ENCODE measurements at regions not wholly inside any gene's neighbourhood (a gene's known extent, or its start where the extent isn't known, plus 50 kb on each side); places are given as distances from the start of the nearest gene placed in this dataset.
"Not testable (repeated sequence)": the region's sequence is repeated elsewhere in the genome, so short reads cannot be mapped to it uniquely, and the experiment has no call there.

- H3K27ac ChIP-seq (ENCODE audit: low read depth, low read length) = no peak overlapping the region
- no peaks in the 10 kb centered on the region for H3K36me3 ChIP-seq (ENCODE audit: control insufficient read depth in 3 of 3, insufficient read depth in 3 of 3, low read length in 3 of 3)
- no peaks in the 10 kb centered on the region for H3K4me1 ChIP-seq (ENCODE audit: control insufficient read depth in 3 of 3, insufficient read depth in 3 of 3, low read length in 3 of 3)
- no peaks in the 10 kb centered on the region for H3K27me3 ChIP-seq (ENCODE audit: control insufficient read depth in 3 of 3, insufficient read depth in 3 of 3, low read length in 3 of 3)
- no peak overlapping the region for H3K9ac ChIP-seq (ENCODE audit: low read depth in 1 of 3, low read length in 3 of 3)
- H3K4me3 ChIP-seq (ENCODE audit: low read length in 3 of 3) = no peak overlapping the region
- no peaks in the 10 kb centered on the region for H3K9me3 ChIP-seq (ENCODE audit: control insufficient read depth in 3 of 3, low read length in 3 of 3)
These were observed 886.2 kb upstream of the NRXN1 start for GRCh38 chr2:51918113-51918512.

DNA sequence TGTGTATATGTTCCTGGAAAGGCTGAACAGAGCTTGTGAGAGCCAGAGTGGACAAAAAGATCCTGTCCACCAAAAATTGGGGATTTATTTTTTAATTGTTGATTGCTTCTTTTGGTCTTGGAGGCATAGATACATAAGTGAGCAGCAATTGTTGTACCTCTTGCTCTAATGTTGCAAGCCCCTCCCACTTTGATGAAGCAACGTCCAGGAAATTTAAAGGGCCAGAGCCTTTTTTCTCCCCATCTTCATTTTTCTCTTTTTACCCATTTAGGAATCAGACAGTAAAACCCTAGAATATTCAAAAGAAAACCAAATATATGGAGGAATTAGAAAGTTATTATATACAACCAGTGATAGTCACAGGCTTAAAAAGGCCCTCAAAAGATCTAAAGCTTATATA lies 871.8 kb upstream of the NRXN1 start:
- H3K9me3 ChIP-seq (ENCODE audit: control insufficient read depth in 3 of 3, low read length in 3 of 3) = no peaks in the 10 kb centered on the region
- H3K36me3 ChIP-seq (ENCODE audit: control insufficient read depth in 3 of 3, insufficient read depth in 3 of 3, low read length in 3 of 3) = no peaks in the 10 kb centered on the region
- H3K27ac ChIP-seq (ENCODE audit: low read depth, low read length) = no peak overlapping the region
- H3K9ac ChIP-seq (ENCODE audit: low read depth in 1 of 3, low read length in 3 of 3) = no peak overlapping the region
- H3K4me3 ChIP-seq (ENCODE audit: low read length in 3 of 3) = no peak overlapping the region
- H3K27me3 ChIP-seq (ENCODE audit: control insufficient read depth in 3 of 3, insufficient read depth in 3 of 3, low read length in 3 of 3) = no peaks in the 10 kb centered on the region
- H3K4me1 ChIP-seq (ENCODE audit: control insufficient read depth in 3 of 3, insufficient read depth in 3 of 3, low read length in 3 of 3) = no peaks in the 10 kb centered on the region

DNA sequence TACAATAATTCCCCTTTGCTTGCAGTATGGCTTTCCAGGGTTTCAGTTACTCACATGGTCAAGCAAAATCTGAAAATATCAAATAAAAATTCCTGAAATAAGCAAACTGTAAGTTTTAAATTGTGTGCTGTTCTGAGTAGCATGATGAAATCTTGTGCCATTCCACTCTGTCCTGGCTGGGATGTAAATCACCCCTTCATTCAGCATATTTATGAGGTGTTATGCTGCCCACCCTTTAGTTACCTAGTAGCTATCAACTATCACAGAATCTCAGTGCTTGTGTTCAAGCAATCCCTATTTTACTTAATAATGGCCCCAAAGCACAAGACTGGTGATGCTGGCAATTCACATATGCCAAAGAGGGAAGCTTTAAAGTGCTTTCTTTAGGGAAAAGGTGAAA lies 867.7 kb upstream of the NRXN1 start:
- H3K36me3 ChIP-seq (ENCODE audit: control insufficient read depth in 3 of 3, insufficient read depth in 3 of 3, low read length in 3 of 3) = no peaks in the 10 kb centered on the region
- no peaks in the 10 kb centered on the region for H3K4me1 ChIP-seq (ENCODE audit: control insufficient read depth in 3 of 3, insufficient read depth in 3 of 3, low read length in 3 of 3)
- no peaks in the 10 kb centered on the region for H3K9me3 ChIP-seq (ENCODE audit: control insufficient read depth in 3 of 3, low read length in 3 of 3)
- H3K4me3 ChIP-seq (ENCODE audit: low read length in 3 of 3) = no peak overlapping the region
- no peak overlapping the region for H3K9ac ChIP-seq (ENCODE audit: low read depth in 1 of 3, low read length in 3 of 3)
- H3K27ac ChIP-seq (ENCODE audit: low read depth, low read length) = no peak overlapping the region
- H3K27me3 ChIP-seq (ENCODE audit: control insufficient read depth in 3 of 3, insufficient read depth in 3 of 3, low read length in 3 of 3) = no peaks in the 10 kb centered on the region

- not testable (repeated sequence) for H3K36me3 ChIP-seq (ENCODE audit: control insufficient read depth in 3 of 3, insufficient read depth in 3 of 3, low read length in 3 of 3); H3K4me3 ChIP-seq (ENCODE audit: low read length in 3 of 3); H3K4me1 ChIP-seq (ENCODE audit: control insufficient read depth in 3 of 3, insufficient read depth in 3 of 3, low read length in 3 of 3); H3K9ac ChIP-seq (ENCODE audit: low read depth in 1 of 3, low read length in 3 of 3); H3K27me3 ChIP-seq (ENCODE audit: control insufficient read depth in 3 of 3, insufficient read depth in 3 of 3, low read length in 3 of 3); H3K9me3 ChIP-seq (ENCODE audit: control insufficient read depth in 3 of 3, low read length in 3 of 3); H3K27ac ChIP-seq (ENCODE audit: low read depth, low read length)
These were observed 862.7 kb upstream of the NRXN1 start for GRCh38 chr2:51894584-51894983.

GRCh38 chr2:51888120-51888519 lies 856.2 kb upstream of the NRXN1 start:
- Histone ChIP-seq H3K4me1 (ENCODE audit: control insufficient read depth in 3 of 3, insufficient read depth in 3 of 3, low read length in 3 of 3) (no peaks in the 10 kb centered on the region), H3K4me3 (ENCODE audit: low read length in 3 of 3) (no peak overlapping the region), H3K27me3 (ENCODE audit: control insufficient read depth in 3 of 3, insufficient read depth in 3 of 3, low read length in 3 of 3) (no peaks in the 10 kb centered on the region), H3K36me3 (ENCODE audit: control insufficient read depth in 3 of 3, insufficient read depth in 3 of 3, low read length in 3 of 3) (no peaks in the 10 kb centered on the region), H3K9ac (ENCODE audit: low read depth in 1 of 3, low read length in 3 of 3) (no peak overlapping the region), H3K27ac (ENCODE audit: low read depth, low read length) (no peak overlapping the region), H3K9me3 (ENCODE audit: control insufficient read depth in 3 of 3, low read length in 3 of 3) (no peaks in the 10 kb centered on the region)

GRCh38 chr2:51881673-51882072 lies 849.7 kb upstream of the NRXN1 start:
- Histone ChIP-seq H3K36me3 (ENCODE audit: control insufficient read depth in 3 of 3, insufficient read depth in 3 of 3, low read length in 3 of 3) (no peaks in the 10 kb centered on the region), H3K9ac (ENCODE audit: low read depth in 1 of 3, low read length in 3 of 3) (no peak overlapping the region), H3K9me3 (ENCODE audit: control insufficient read depth in 3 of 3, low read length in 3 of 3) (no peaks in the 10 kb centered on the region), H3K4me3 (ENCODE audit: low read length in 3 of 3) (no peak overlapping the region), H3K27me3 (ENCODE audit: control insufficient read depth in 3 of 3, insufficient read depth in 3 of 3, low read length in 3 of 3) (no peaks in the 10 kb centered on the region), H3K27ac (ENCODE audit: low read depth, low read length) (no peak overlapping the region), H3K4me1 (ENCODE audit: control insufficient read depth in 3 of 3, insufficient read depth in 3 of 3, low read length in 3 of 3) (no peaks in the 10 kb centered on the region)

DNA sequence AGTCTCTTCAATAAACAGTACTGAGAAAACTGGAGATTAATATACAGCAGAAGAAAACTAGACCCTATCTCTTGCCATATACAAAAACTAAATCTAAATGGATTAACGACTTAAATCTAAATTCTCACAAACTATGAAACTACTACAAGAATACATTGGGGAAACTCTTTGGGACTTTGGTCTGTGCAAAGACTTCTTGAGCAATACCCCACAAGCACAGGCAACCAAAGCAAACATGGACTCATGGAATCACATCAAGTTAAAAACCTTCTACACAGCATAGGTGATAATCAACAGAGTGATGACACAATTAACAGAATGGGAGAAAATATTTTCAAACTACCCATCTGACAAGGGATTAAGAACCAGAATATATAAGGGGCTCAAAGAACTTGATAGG lies 848.2 kb upstream of the NRXN1 start:
- Histone ChIP-seq H3K27ac (ENCODE audit: low read depth, low read length) (no peak overlapping the region), H3K9ac (ENCODE audit: low read depth in 1 of 3, low read length in 3 of 3) (no peak overlapping the region), H3K9me3 (ENCODE audit: control insufficient read depth in 3 of 3, low read length in 3 of 3) (peaks cover 0 to 3% (median 0%) of the 10 kb centered on the region in 3 donors), H3K4me1 (ENCODE audit: control insufficient read depth in 3 of 3, insufficient read depth in 3 of 3, low read length in 3 of 3) (no peaks in the 10 kb centered on the region), H3K27me3 (ENCODE audit: control insufficient read depth in 3 of 3, insufficient read depth in 3 of 3, low read length in 3 of 3) (no peaks in the 10 kb centered on the region), H3K36me3 (ENCODE audit: control insufficient read depth in 3 of 3, insufficient read depth in 3 of 3, low read length in 3 of 3) (no peaks in the 10 kb centered on the region), H3K4me3 (ENCODE audit: low read length in 3 of 3) (no peak overlapping the region)

DNA sequence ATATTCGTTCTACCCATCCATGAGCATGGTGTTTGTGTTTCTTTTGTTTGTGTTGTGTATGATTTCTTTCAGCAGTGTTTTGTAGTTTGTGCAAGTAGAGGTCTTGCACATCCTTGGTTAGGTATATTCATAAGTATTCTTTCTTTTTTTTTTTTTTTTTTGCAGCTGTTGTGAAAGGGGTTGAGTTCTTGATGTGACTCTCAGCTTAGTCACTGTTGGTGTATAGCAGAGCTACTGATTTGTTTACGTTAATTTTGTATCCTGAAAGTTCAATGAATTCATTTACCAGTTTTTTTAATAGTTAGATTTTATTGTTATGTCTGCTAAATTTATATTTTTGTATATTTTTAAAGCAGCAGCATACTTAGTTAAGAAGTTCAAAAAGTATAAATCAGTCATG lies 834.4 kb upstream of the NRXN1 start:
- Histone ChIP-seq H3K4me3 (ENCODE audit: low read length in 3 of 3) (no peak overlapping the region), H3K27me3 (ENCODE audit: control insufficient read depth in 3 of 3, insufficient read depth in 3 of 3, low read length in 3 of 3) (no peaks in the 10 kb centered on the region), H3K36me3 (ENCODE audit: control insufficient read depth in 3 of 3, insufficient read depth in 3 of 3, low read length in 3 of 3) (no peaks in the 10 kb centered on the region), H3K27ac (ENCODE audit: low read depth, low read length) (no peak overlapping the region), H3K9ac (ENCODE audit: low read depth in 1 of 3, low read length in 3 of 3) (no peak overlapping the region), H3K9me3 (ENCODE audit: control insufficient read depth in 3 of 3, low read length in 3 of 3) (no peaks in the 10 kb centered on the region), H3K4me1 (ENCODE audit: control insufficient read depth in 3 of 3, insufficient read depth in 3 of 3, low read length in 3 of 3) (no peaks in the 10 kb centered on the region)

DNA sequence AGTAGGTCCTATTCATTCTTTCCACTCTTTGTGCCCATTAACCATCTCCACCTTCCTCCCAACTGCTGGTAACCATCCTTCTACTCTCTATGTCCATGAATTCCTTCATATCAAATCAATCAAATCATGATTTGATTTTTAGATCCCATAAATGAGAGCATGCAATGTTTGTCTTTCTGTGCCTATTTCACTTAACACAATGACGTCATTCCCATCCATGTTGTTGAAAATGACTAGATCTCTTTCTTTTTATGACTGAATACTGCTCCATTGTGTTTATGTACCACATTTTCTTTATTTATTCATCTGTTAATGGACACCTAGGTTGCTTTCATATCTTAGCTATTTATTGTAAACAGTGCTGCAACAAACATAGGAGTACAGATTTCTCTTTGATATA lies 827.3 kb upstream of the NRXN1 start:
- H3K27ac ChIP-seq (ENCODE audit: low read depth, low read length) = no peak overlapping the region
- H3K27me3 ChIP-seq (ENCODE audit: control insufficient read depth in 3 of 3, insufficient read depth in 3 of 3, low read length in 3 of 3) = no peaks in the 10 kb centered on the region
- no peak overlapping the region for H3K9ac ChIP-seq (ENCODE audit: low read depth in 1 of 3, low read length in 3 of 3)
- no peaks in the 10 kb centered on the region for H3K36me3 ChIP-seq (ENCODE audit: control insufficient read depth in 3 of 3, insufficient read depth in 3 of 3, low read length in 3 of 3)
- H3K4me1 ChIP-seq (ENCODE audit: control insufficient read depth in 3 of 3, insufficient read depth in 3 of 3, low read length in 3 of 3) = no peaks in the 10 kb centered on the region
- H3K4me3 ChIP-seq (ENCODE audit: low read length in 3 of 3) = no peak overlapping the region
- H3K9me3 ChIP-seq (ENCODE audit: control insufficient read depth in 3 of 3, low read length in 3 of 3) = peaks cover 0 to 2% (median 0%) of the 10 kb centered on the region in 3 donors

GRCh38 chr2:51855683-51856082 lies 823.8 kb upstream of the NRXN1 start:
- no peak overlapping the region for H3K4me3 ChIP-seq (ENCODE audit: low read length in 3 of 3)
- H3K27me3 ChIP-seq (ENCODE audit: control insufficient read depth in 3 of 3, insufficient read depth in 3 of 3, low read length in 3 of 3) = no peaks in the 10 kb centered on the region
- H3K27ac ChIP-seq (ENCODE audit: low read depth, low read length) = no peak overlapping the region
- H3K4me1 ChIP-seq (ENCODE audit: control insufficient read depth in 3 of 3, insufficient read depth in 3 of 3, low read length in 3 of 3) = no peaks in the 10 kb centered on the region
- peaks cover 0 to 2% (median 0%) of the 10 kb centered on the region in 3 donors for H3K9me3 ChIP-seq (ENCODE audit: control insufficient read depth in 3 of 3, low read length in 3 of 3)
- H3K36me3 ChIP-seq (ENCODE audit: control insufficient read depth in 3 of 3, insufficient read depth in 3 of 3, low read length in 3 of 3) = no peaks in the 10 kb centered on the region
- no peak overlapping the region for H3K9ac ChIP-seq (ENCODE audit: low read depth in 1 of 3, low read length in 3 of 3)

DNA sequence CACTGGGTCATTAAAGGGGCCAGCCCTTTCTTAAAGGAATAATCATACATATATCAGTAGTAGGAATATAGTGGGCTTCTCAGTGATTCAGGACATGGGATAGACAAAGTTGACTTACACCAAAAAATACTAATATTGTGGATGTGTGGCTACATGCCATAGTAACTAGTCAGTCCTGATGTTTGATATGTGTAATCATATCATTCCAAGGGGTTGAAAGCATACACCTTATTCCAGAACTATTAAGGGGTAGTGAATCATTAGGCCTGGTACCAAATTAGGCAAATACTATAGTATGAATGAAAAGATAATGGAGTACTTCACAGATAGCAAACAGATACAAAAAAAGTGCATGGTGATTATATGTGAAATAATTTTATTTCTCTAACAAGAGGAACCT lies 814.9 kb upstream of the NRXN1 start:
- Histone ChIP-seq H3K27ac (ENCODE audit: low read depth, low read length) (no peak overlapping the region), H3K36me3 (ENCODE audit: control insufficient read depth in 3 of 3, insufficient read depth in 3 of 3, low read length in 3 of 3) (no peaks in the 10 kb centered on the region), H3K9me3 (ENCODE audit: control insufficient read depth in 3 of 3, low read length in 3 of 3) (peaks cover 0 to 2% (median 0%) of the 10 kb centered on the region in 3 donors), H3K9ac (ENCODE audit: low read depth in 1 of 3, low read length in 3 of 3) (no peak overlapping the region), H3K4me1 (ENCODE audit: control insufficient read depth in 3 of 3, insufficient read depth in 3 of 3, low read length in 3 of 3) (no peaks in the 10 kb centered on the region), H3K27me3 (ENCODE audit: control insufficient read depth in 3 of 3, insufficient read depth in 3 of 3, low read length in 3 of 3) (no peaks in the 10 kb centered on the region), H3K4me3 (ENCODE audit: low read length in 3 of 3) (no peak overlapping the region)
